Esophagus squamous epithelium (tissue), 4 donors: ENCODE measurements at regions not wholly inside any gene's neighbourhood (a gene's known extent, or its start where the extent isn't known, plus 50 kb on each side); places are given as distances from the start of the nearest gene placed in this dataset.

ENCODE experiments used
- CTCF ChIP-seq, 6 experiments: fragments of 450-650 bp in 4 of 6; fragments of 200-600 bp in 2 of 6; sonication (generic) in 2 of 6; IDR thresholded peaks; one replicate each; pipeline ENCODE4 v1.5.1; 2016 to 2019; ENCODE audit warnings: antibody characterized with exemption in 6 of 6, mild to moderate bottlenecking in 4 of 6, moderate library complexity in 4 of 6
- POLR2A ChIP-seq, 4 donors: fragments of 450-650 bp; IDR thresholded peaks; one replicate each; pipeline ENCODE4 v1.6.1; 2017; ENCODE audit warnings: antibody characterized with exemption in 4 of 4, mild to moderate bottlenecking in 4 of 4, moderate library complexity in 3 of 4

GRCh38 chr14:34270361-34270760 is 191.7 kb downstream of the SPTSSA start:
- no peak for TF ChIP-seq CTCF (IDR thresholded peaks at IDR 0.05)
- no peak for TF ChIP-seq POLR2A (IDR thresholded peaks at IDR 0.05)
